B cell (primary cell): ENCODE measurements at regions not wholly inside any gene's neighbourhood (a gene's known extent, or its start where the extent isn't known, plus 50 kb on each side); places are given as distances from the start of the nearest gene placed in this dataset.

Experiments used
- ATAC-seq: fragments of 200-7000 bp; cut with Tn5 transposase; one replicate; pipeline ENCODE4 v1.10.0; 2021; ENCODE audit warnings: low read depth, mild to moderate bottlenecking, moderate number of reproducible peaks, moderate library complexity
- CTCF ChIA-PET: fragments of 350-600 bp; sonication (Branson Sonifier 250); formaldehyde crosslinking; loops from one replicate; lab custom pipeline; 2021; ENCODE audit warnings: antibody characterized with exemption, inconsistent platforms; lab: Charles Lee
- POLR2A ChIA-PET: fragments of 350-600 bp; sonication (Branson Sonifier 250); formaldehyde crosslinking; loops from one replicate; lab custom pipeline; 2021; ENCODE audit warnings: antibody characterized with exemption; lab: Charles Lee
- DNase-seq: peaks from one replicate; pipeline ENCODE4 v3.0.0; 2013
- H2AFZ ChIP-seq: 2 replicates; pipeline ENCODE4 v1.6.1; 2012; ENCODE audit warnings: mild to moderate bottlenecking, low read depth, low read length; ENCODE audit not compliant: insufficient read depth, poor library complexity, severe bottlenecking
- H3K27ac ChIP-seq, 2 donors: 1 replicate in 1 of 2; 2 replicates in 1 of 2; pipeline ENCODE4 v1.5.1; 2012 to 2013; ENCODE audit warnings: low read length in 2 of 2, mild to moderate bottlenecking in 2 of 2, moderate library complexity in 1 of 2
- H3K27me3 ChIP-seq, 4 experiments: fragments of 200-600 bp in 1 of 4; sonication (generic) in 1 of 4; replicated peaks in 1 of 4; 1 replicate in 2 of 4; 2 replicates in 2 of 4; pipeline versions ENCODE4 v1.6.1 to v1.7.0; 2013 to 2016; ENCODE audit warnings: low read length in 3 of 4, mild to moderate bottlenecking in 2 of 4, mixed read lengths in 1 of 4, moderate library complexity in 1 of 4; ENCODE audit not compliant: insufficient read depth in 4 of 4, control insufficient read depth in 3 of 4; ENCODE audit errors: control extremely low read depth in 1 of 4
- H3K36me3 ChIP-seq, 2 experiments: replicated peaks in 1 of 2; 1 replicate in 1 of 2; 2 replicates in 1 of 2; pipeline versions ENCODE4 v1.6.1 to v1.7.1; 2013; ENCODE audit warnings: low read length in 1 of 2; ENCODE audit not compliant: insufficient read depth in 2 of 2, control insufficient read depth in 1 of 2; ENCODE audit errors: control extremely low read depth in 1 of 2, extremely low read depth in 1 of 2
- H3K4me1 ChIP-seq, 2 donors: fragments of 200-600 bp in 1 of 2; sonication (generic) in 1 of 2; 1 replicate in 1 of 2; 2 replicates in 1 of 2; pipeline versions ENCODE4 v1.5.1 to v1.6.1; 2013 to 2017; ENCODE audit warnings: low read length in 2 of 2; ENCODE audit not compliant: control insufficient read depth in 2 of 2, insufficient read depth in 2 of 2
- H3K4me2 ChIP-seq: replicated peaks from 2 replicates; pipeline ENCODE3; 2012; ENCODE audit warnings: mild to moderate bottlenecking, low read depth, low read length; ENCODE audit not compliant: poor library complexity, severe bottlenecking
- H3K4me3 ChIP-seq, 5 experiments: fragments of 200-600 bp in 1 of 5; sonication (generic) in 1 of 5; 1 replicate in 3 of 5; 2 replicates in 2 of 5; pipeline versions ENCODE4 v1.5.1 to v1.7.0; 2011 to 2016; ENCODE audit warnings: low read length in 4 of 5, mild to moderate bottlenecking in 4 of 5, low read depth in 2 of 5, control low read depth in 1 of 5, moderate library complexity in 1 of 5; ENCODE audit not compliant: insufficient read depth in 1 of 5; ENCODE audit errors: control extremely low read depth in 1 of 5, extremely low read depth in 1 of 5
- H3K79me2 ChIP-seq: fragments of 200-600 bp; sonication (generic); one replicate; pipeline ENCODE4 v1.6.0; 2016; ENCODE audit warnings: low read length; ENCODE audit not compliant: control insufficient read depth, insufficient read depth
- H3K9ac ChIP-seq: fragments of 200-600 bp; sonication (generic); 2 replicates; pipeline ENCODE4 v1.6.1; 2017; ENCODE audit warnings: mild to moderate bottlenecking, low read length, moderate library complexity
- H3K9me3 ChIP-seq, 3 donors: one replicate each; pipeline versions ENCODE4 v1.6.1 to v1.7.1; 2013; ENCODE audit warnings: low read length in 2 of 3; ENCODE audit not compliant: control insufficient read depth in 2 of 3, insufficient read depth in 1 of 3; ENCODE audit errors: control extremely low read depth in 1 of 3
- H4K20me1 ChIP-seq: 2 replicates; pipeline ENCODE4 v1.6.0; 2012; ENCODE audit warnings: mild to moderate bottlenecking, low read length; ENCODE audit not compliant: insufficient read depth, control insufficient read depth, poor library complexity, severe bottlenecking
- H3K27ac Mint-ChIP-seq: one replicate; pipeline ENCODE4 v1.8.0; 2021; ENCODE audit warnings: mixed read lengths
- H3K27me3 Mint-ChIP-seq: one replicate; pipeline ENCODE4 v1.8.0; 2021; ENCODE audit warnings: mixed read lengths
- H3K4me1 Mint-ChIP-seq: one replicate; pipeline ENCODE4 v1.8.0; 2021; ENCODE audit warnings: mixed read lengths
- H3K4me3 Mint-ChIP-seq: one replicate; pipeline ENCODE4 v1.8.0; 2021; ENCODE audit warnings: mixed read lengths
- H3K9me3 Mint-ChIP-seq: one replicate; pipeline ENCODE4 v1.8.0; 2022; ENCODE audit warnings: mixed read lengths; ENCODE audit not compliant: insufficient read depth
- CTCF ChIP-seq: fragments of 200-600 bp; IDR thresholded peaks from one replicate; pipeline ENCODE4 v1.8.0; 2022; ENCODE audit warnings: antibody characterized with exemption, mild to moderate bottlenecking
- EZH2 ChIP-seq: IDR thresholded peaks from 2 replicates; pipeline ENCODE4 v1.6.1; 2012; ENCODE audit warnings: borderline replicate concordance, low read depth, mild to moderate bottlenecking, moderate library complexity, low read length; ENCODE audit not compliant: insufficient read depth, poor library complexity, severe bottlenecking
- WGBS: methylation state at CpG from one replicate; pipeline ENCODE4 v1.1.5; 2013; ENCODE audit warnings: missing lambda C conversion rate; ENCODE audit not compliant: insufficient coverage; 5-methylcytosine and 5-hydroxymethylcytosine counted together
- intact Hi-C: fragments of 100-400 bp; cut with micrococcal nuclease; formaldehyde crosslinking; loops from one replicate; pipeline ENCODE4 v1.10.0; 2022

GRCh38 chr7:34211018-34211417, 305.7 kb downstream of the BMPER start:
- no peak overlapping the region for H3K4me3 ChIP-seq
- H3K27me3 Mint-ChIP-seq: no peaks in the 10 kb centered on the region
- H3K4me3 Mint-ChIP-seq: no peak overlapping the region
- ChIA-PET POLR2A (no interaction called here), CTCF (no interaction called here)
- intact Hi-C loops: no loop called here
- no peak overlapping the region for H3K27ac ChIP-seq
- no peak overlapping the region for H3K4me2 ChIP-seq
- no peaks in the 10 kb centered on the region for H3K9me3 Mint-ChIP-seq
- no peaks in the 10 kb centered on the region for H3K4me1 ChIP-seq
- no peak overlapping the region for H2AFZ ChIP-seq
- no peaks in the 10 kb centered on the region for H4K20me1 ChIP-seq
- no peaks in the 10 kb centered on the region for H3K79me2 ChIP-seq
- ATAC-seq (no peak), DNase-seq (no peak)
- H3K4me1 Mint-ChIP-seq: no peaks in the 10 kb centered on the region
- H3K27me3 ChIP-seq: no peaks in the 10 kb centered on the region
- TF ChIP-seq CTCF (no peak), EZH2 (no peak)
- H3K9me3 ChIP-seq: peaks cover 0 to 5% (median 0%) of the 10 kb centered on the region in 3 donors
- no peak overlapping the region for H3K9ac ChIP-seq
- no peaks in the 10 kb centered on the region for H3K36me3 ChIP-seq
- H3K27ac Mint-ChIP-seq: no peak overlapping the region

GRCh38 chr7:34217972-34218371, 312.6 kb downstream of the BMPER start:
- ATAC-seq (no peak), DNase-seq (no peak)
- TF ChIP-seq CTCF: no peak
- TF ChIP-seq EZH2: no peak
- H3K4me1 Mint-ChIP-seq: no peaks in the 10 kb centered on the region
- Histone ChIP-seq H3K27ac (no peak overlapping the region), H3K9me3 (no peaks in the 10 kb centered on the region), H2AFZ (no peak overlapping the region), H3K79me2 (no peaks in the 10 kb centered on the region), H3K4me2 (no peak overlapping the region), H3K36me3 (no peaks in the 10 kb centered on the region), H4K20me1 (no peaks in the 10 kb centered on the region), H3K4me3 (no peak overlapping the region), H3K9ac (no peak overlapping the region), H3K4me1 (no peaks in the 10 kb centered on the region), H3K27me3 (no peaks in the 10 kb centered on the region)
- peaks cover 3% of the 10 kb centered on the region for H3K9me3 Mint-ChIP-seq
- intact Hi-C loops: no loop called here
- WGBS: no CpG with 5 or more reads among the region's 1 CpG
- ChIA-PET POLR2A (no interaction called here), CTCF (no interaction called here)
- no peak overlapping the region for H3K27ac Mint-ChIP-seq
- H3K4me3 Mint-ChIP-seq: no peak overlapping the region
- H3K27me3 Mint-ChIP-seq: no peaks in the 10 kb centered on the region
